HG02885 (cell line): ENCODE measurements at regions not wholly inside any gene's neighbourhood (a gene's known extent, or its start where the extent isn't known, plus 50 kb on each side); places are given as distances from the start of the nearest gene placed in this dataset.
"Not testable (repeated sequence)": the region's sequence is repeated elsewhere in the genome, so short reads cannot be mapped to it uniquely, and the experiment has no call there.

Source experiments
- ATAC-seq: cut with Tn5 transposase; IDR thresholded peaks from one replicate; pipeline ENCODE4 v1.9.1; 2021; ENCODE audit warnings: mild to moderate bottlenecking; ENCODE audit not compliant: unreplicated experiment, poor library complexity

GRCh38 chr2:17208511-17208910 lies 309.7 kb downstream of the RAD51AP2 start:
- ATAC-seq, result no peak

DNA sequence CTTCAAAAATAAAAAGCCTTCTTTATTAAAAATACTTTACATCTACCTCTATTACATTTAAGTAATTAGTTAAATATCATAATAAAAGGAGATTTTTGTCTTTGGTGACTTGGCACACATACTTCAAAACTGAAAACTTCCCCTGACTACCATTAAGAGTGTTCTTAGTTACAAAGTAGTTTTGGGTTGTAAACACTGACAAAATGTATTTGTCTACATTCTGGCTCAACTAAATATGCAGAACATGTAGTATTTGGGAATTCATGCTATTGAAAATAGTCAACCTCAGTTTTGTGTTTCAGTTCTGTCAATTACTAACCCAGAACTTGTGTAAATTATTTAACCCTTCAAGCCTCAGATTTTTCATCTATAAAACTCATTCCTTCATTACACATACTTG lies 311.5 kb downstream of the RAD51AP2 start:
- ATAC-seq, result no peak

GRCh38 chr2:17204214-17204613 lies 314.0 kb downstream of the RAD51AP2 start:
- ATAC-seq, result peak; percentile 49

GRCh38 chr2:17202628-17203027 lies 315.6 kb downstream of the RAD51AP2 start:
- ATAC-seq, result peak; percentile 97

DNA sequence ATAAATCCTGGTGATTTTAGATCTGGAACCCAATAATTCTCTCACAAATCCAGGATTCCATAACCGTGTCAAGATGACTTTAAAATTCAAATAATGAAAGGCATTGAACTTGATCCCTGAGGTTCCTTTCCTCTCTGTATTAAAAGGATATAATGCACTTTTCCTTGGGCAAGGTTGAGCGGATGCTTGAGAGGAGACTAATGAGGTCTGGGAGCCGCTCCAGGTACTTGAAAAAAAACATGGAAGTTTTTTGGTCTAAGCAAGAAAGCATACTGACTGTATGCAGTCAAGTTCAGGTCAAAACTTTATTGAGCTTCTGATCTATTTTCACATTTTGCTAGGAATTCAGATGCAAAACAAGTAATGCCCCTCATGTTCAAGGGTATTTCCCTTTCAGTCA lies 318.5 kb downstream of the RAD51AP2 start:
- ATAC-seq, result no peak

DNA sequence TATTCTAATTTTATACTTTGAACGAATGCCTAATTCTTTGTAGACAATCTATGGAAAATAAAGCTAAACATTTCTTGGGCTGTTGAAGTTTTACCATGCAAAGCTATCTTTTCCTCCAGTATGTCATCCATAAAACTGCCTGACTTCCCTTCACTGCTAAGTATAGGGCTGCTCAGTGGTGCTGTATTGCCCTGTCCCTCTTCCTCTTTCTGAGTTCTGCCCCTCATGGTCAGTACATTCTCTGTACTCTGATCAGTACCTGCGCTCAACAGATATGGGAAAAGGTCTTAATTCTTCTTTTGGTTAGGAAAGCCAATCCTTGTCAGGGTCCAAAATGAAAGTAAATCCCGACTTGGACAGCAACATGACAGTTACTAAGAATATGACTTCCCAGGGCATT lies 321.9 kb downstream of the RAD51AP2 start:
- no peak for ATAC-seq

- no peak for ATAC-seq
Observed at GRCh38 chr2:17195016-17195415, 323.2 kb downstream of the RAD51AP2 start.

GRCh38 chr2:17194083-17194482 lies 324.2 kb downstream of the RAD51AP2 start:
- ATAC-seq, result no peak

- ATAC-seq, result not testable (repeated sequence)
Observed at GRCh38 chr2:17193433-17193890, 324.8 kb downstream of the RAD51AP2 start.

GRCh38 chr2:17191223-17191622 lies 327.0 kb downstream of the RAD51AP2 start:
- no peak for ATAC-seq

GRCh38 chr2:17190527-17190926 lies 327.7 kb downstream of the RAD51AP2 start:
- ATAC-seq, result no peak

DNA sequence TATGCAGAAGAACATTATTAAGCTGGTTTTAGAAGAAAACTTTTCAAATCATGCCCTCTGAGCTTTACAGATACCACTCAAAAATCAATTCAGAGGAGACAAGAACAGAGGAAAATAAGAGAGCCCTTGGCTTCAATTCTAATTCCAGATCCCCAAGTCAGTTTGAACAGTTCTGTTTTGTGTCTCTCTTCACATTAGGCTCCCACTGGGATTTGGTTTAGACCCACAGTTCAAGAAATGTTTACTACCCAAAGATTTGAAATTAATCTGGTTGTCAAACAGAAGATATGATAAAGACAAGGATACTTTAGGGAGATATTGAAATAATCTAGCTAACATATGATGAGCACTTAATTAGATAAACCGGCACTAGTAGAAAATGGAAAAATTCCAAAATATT lies 329.5 kb downstream of the RAD51AP2 start:
- ATAC-seq, result no peak

DNA sequence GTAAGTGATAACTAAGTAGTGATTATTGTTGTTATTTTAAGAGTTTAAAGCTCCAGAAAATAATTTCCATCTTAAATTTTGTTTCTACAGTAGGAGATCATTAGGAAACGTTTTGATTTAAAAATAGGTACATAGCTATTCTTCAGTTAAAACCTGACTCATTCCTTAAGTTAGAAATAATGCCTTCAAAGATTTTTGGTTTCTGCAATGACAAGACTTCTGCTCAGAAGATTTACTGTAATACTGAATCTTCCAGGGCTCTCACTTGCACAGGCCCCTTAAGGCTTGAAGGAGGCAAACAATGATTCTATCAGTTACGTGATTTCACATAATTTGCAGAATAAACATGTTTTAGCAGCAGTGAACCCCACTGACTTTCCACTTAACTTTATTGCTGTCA lies 333.7 kb downstream of the RAD51AP2 start:
- ATAC-seq, result peak; percentile 55

DNA sequence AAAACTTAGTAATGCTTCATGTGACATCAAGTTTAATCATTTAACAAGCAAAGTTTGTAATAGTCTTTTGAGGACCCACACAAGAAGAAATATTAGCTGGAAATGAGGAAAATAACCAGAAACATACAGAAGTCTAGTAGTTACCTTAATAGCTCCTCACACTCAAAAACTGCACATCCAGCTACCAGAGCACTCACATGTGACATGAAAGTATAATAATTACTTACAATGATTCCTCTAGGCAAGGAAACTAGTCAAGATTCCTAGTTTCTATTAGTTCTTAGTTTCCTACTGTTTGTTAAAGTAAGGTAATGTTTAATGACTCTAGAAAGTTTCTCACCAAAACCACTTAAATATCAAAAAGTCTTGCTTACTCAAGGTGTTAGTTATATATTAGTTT lies 335.8 kb downstream of the RAD51AP2 start:
- no peak for ATAC-seq

GRCh38 chr2:17181051-17181752 lies 337.0 kb downstream of the RAD51AP2 start:
- no peak for ATAC-seq

GRCh38 chr2:17179145-17179808 lies 339.0 kb downstream of the RAD51AP2 start:
- no peak for ATAC-seq

DNA sequence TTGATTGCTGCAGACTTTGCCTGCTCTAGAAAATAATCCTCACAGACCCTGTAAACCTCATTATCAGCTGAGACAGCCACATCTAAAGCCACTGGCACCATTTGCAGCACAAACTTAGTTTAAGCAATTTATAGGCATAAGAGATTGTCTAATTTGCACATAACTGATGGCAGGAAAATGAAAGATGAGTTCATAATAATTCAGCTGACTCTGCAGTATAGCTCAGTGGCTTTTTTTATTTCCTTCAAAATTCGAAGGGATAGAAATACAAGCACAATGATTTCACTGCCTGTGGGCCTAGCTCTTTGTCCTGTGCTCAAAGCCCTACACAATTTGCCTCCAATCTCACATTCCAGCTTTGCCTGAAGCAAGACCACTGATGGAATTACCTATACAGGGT lies 341.2 kb downstream of the RAD51AP2 start:
- ATAC-seq, result no peak

GRCh38 chr2:17171446-17172049 lies 346.7 kb downstream of the RAD51AP2 start:
- ATAC-seq, result peak; percentile 90

- no peak for ATAC-seq
Observed at GRCh38 chr2:17166506-17166905, 351.7 kb downstream of the RAD51AP2 start.

DNA sequence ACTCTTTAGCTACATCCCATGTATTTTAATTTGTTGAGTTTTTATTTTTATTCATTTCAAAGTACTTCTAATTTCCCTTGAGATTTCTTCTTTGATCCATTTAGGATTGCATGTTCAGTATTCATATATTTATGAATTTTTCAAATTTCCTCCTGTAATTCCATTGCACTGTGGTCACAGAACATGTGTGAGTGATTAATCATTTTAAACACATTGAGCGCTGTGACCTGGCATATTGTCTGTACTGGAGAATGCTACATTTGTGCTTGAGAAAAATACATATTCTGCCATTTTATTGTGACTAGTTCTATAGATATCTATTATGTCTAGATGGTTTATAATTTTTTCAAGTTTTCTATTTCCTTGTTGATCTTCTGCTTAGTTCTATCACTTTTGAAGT lies 353.7 kb downstream of the RAD51AP2 start:
- no peak for ATAC-seq

DNA sequence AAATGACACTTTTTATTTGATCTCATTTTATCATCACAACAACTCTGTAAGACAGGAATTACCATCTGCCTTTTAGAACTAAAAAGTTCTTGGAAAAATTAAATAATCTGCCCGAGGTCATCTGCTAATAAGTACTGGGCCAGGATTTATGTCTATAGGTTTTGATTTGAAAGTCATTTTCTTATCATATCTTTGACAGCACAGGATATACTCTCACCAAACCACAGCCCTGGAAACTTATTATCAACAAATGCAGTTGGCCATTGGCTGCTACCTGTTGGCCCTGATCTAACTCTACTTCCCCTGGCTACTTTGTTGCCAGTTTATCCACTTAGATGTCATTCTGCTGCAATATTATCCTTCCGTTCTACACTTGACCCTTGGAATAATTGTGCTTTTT lies 354.6 kb downstream of the RAD51AP2 start:
- no peak for ATAC-seq

DNA sequence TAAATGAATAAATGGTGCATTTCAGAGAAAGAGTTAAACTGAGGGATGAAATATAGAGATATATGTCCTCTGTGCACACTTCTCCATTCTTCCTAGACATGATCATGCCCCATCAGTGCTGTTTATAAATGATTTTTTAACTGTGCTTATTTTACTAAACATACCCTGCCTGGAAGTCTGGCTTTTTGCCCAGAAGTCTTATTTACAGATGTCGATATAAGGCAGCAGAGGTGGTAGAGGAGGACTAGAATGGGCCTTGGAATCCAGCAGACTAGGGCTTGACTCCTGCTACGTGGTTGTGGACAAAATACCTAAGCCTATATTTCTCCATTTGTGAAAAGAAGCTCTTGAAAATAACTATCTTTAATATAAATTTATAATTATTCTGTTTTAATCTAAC lies 355.5 kb downstream of the RAD51AP2 start:
- ATAC-seq, result no peak
